ENCODE measurements at regions not wholly inside any gene's neighbourhood (a gene's known extent, or its start where the extent isn't known, plus 50 kb on each side); places are given as distances from the start of the nearest gene placed in this dataset.

DNA sequence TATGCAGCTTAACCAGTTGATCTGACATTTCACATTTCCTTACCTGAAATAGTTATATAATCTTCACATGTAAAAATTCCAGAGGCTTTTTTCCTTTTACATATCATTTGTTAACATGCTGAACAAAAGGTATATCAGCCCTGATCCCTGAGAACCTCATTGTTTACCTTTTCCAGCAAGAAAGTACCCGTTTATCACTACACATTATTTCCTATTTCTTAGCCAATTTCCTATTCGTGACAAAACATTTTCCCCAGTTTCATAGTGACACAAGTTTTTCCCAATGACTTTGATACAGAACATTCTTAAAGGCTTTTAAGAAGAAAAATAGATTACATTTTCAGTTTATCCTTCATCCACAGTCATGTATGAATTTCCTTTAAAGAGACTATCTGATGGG lies 86.6 kb upstream of the DKK2 start:
- no peak for DNase-seq (ENCODE audit: extremely low read depth in 1 of 2, low read depth in 1 of 2)

DNA sequence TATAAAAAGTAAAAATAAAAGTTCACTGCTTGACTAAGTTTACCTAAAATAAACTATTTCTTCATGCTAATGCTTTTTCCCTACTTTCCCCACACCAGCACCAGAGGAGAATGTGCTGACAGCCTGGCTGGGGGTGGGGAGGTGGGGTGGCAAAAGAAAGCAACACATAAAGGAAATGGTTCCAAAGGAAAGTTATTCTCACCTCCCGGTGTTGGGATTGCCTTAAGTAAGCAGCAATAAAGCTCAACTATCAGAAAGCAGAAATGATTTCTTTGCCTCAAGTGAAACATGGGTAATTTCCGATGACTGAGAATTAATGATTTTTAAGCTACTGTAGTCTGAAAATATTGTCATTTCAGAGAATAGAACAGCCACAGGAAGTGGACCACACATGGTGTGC lies 84.5 kb upstream of the DKK2 start:
- no peak for DNase-seq (ENCODE audit: extremely low read depth in 1 of 2, low read depth in 1 of 2)

DNA sequence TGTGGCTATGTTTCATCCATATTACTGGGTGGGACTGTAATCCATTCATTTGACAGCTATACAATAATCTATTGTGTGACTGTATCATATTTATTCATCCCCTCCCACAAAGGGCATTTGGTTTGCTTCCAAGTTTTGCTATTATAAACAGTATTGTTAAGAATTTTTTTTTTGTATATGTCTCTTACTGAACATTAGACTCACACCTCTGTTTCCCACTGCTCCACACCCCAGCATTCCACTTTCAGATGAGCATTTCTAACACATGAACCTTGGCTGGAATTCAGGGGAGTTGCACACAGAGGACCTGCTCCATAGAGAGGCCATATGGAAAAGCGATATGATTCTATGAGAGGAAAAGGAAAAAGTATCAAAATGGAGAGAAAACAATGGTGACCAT lies 81.6 kb upstream of the DKK2 start:
- DNase-seq (ENCODE audit: extremely low read depth in 1 of 2, low read depth in 1 of 2), result no peak

DNA sequence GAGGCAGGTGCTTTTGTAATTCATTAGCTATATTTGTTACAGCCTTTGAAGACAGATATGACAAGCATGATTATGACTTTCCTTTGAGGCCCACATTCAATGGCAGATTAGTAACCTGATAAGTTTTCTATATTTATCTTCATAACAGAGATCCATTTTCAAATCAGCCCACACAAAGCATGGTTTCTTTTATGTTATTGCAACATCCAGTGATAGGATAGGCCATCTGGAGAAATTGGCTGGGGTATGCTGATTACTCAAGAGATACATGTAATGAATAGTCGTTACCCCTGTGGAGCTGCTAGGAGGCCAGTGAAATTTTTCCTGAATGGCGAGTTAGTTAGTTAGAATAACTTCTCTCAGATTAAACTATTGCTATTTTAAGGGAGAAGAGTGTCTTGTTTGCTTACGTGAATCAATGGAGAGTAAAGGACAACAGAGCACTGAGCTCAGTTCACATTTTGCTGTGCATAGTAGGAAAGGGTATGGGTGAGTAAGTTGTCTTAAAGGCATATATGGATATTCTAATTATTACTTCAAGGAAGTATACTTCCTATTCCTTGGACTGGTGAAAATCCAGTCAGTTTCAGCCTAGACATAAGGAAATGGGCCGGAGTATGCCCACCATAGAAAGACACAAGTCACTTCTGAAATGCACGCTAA lies 79.2 kb upstream of the DKK2 start:
- DNase-seq (ENCODE audit: extremely low read depth in 1 of 2, low read depth in 1 of 2), result no peak

DNA sequence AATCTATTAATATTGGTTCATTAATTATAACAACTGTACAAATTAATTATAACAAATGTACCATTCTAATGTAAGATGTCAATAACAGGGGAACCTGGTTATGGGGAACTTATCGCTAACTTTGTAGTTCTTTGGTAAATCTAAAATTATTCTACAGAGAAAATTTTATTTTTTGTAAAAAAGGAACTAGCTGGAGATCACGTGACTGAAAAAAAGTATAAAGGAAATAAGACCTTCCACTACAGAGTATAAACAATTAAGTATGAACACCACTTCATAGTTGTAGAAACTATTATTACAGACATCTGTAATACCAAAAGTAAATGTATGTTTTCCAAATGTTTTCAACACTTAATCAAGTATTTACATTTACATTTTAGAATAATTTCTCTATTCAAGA lies 77.9 kb upstream of the DKK2 start:
- DNase-seq (ENCODE audit: extremely low read depth in 1 of 2, low read depth in 1 of 2), result no peak

DNA sequence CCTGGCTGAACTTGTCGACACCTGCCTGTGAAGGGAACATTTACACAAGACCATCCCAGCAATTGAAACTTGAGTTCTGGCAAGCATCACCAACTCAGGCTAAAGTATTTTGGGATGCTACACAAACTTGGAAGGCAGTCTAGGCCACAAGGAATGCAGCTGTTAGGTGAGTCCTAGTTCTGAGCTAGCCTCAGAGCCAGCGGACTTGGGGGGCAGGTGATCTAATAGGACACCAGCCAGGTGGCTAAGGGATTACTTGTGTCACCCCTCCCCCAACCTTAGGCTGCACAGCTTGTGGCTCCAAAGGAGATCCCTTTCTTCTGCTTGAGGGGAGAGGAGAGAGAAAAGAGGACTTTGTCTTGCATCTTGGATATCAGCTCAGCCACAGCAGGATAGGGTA lies 62.3 kb upstream of the DKK2 start:
- no peak for DNase-seq (ENCODE audit: extremely low read depth in 1 of 2, low read depth in 1 of 2)

DNA sequence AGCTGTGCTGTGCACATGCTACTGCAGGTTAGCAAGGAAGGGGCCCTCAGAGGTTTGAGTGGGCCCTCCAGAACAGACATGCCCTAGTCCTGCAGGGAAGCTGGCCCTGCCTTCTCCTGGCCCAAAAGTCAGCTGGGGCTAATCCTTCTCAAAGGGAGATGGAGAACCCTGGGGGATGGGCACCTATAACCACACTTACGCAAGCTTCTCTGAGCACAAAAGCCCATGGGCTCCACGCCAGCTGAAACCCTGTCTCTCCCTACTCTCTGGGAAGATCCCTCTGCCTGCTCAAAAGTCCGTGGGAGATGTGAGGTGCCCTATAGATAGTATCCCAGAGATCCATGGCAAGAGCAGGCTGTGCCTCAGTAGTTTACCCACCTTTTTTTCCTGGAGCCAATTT lies 58.9 kb upstream of the DKK2 start:
- DNase-seq (ENCODE audit: extremely low read depth in 1 of 2, low read depth in 1 of 2), result no peak

DNA sequence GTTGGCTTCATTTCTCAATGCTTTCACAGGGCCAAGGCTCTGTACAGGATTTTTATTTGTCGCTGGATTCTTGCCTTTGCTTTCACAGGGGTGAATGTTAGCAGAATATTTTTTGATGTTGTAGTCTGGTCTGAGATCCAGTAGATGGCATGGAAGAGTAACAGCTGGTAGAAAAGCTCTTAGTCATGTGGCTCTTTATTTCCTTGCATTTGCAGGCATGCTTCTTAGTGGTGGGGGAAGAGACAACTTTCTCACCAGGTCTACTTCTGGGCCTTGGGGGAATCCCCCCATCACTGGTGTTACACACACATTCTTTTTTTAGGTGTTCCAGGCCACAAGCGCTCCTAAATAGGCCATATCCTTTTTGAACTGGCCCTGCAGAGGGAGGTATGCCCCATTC lies 58.2 kb upstream of the DKK2 start:
- no peak for DNase-seq (ENCODE audit: extremely low read depth in 1 of 2, low read depth in 1 of 2)

Data from stimulated activated CD8-positive, alpha-beta memory T cell treated with anti-CD3 and anti-CD28 coated beads, Interleukin-7, amount 100 ng/mL, for 48 hours (primary cell).